ENCODE measurements at regions not wholly inside any gene's neighbourhood (a gene's known extent, or its start where the extent isn't known, plus 50 kb on each side); places are given as distances from the start of the nearest gene placed in this dataset.

- Histone ChIP-seq H3K9ac (ENCODE audit: insufficient read depth in 1 of 2, low read length in 2 of 2) (no peak overlapping the region), H3K4me3 (no peak overlapping the region), H3K27ac (ENCODE audit: low read depth in 1 of 2, low read length in 1 of 2) (no peak overlapping the region), H3K27me3 (ENCODE audit: control insufficient read depth in 3 of 3, insufficient read depth in 3 of 3, low read length in 2 of 3) (no peaks in the 10 kb centered on the region), H3K36me3 (ENCODE audit: control insufficient read depth in 4 of 4, insufficient read depth in 4 of 4, low read length in 4 of 4) (no peaks in the 10 kb centered on the region), H3K4me1 (ENCODE audit: control insufficient read depth in 5 of 5, insufficient read depth in 5 of 5, low read length in 5 of 5) (peaks cover 0 to 8% (median 0%) of the 10 kb centered on the region in 5 donors), H3K9me3 (ENCODE audit: control insufficient read depth in 4 of 4, insufficient read depth in 3 of 4, low read length in 3 of 4) (no peaks in the 10 kb centered on the region)
- DNase-seq (no peak), ATAC-seq (ENCODE audit: insufficient read depth, low FRiP score) (no peak)
- TF ChIP-seq, protein P1, sequence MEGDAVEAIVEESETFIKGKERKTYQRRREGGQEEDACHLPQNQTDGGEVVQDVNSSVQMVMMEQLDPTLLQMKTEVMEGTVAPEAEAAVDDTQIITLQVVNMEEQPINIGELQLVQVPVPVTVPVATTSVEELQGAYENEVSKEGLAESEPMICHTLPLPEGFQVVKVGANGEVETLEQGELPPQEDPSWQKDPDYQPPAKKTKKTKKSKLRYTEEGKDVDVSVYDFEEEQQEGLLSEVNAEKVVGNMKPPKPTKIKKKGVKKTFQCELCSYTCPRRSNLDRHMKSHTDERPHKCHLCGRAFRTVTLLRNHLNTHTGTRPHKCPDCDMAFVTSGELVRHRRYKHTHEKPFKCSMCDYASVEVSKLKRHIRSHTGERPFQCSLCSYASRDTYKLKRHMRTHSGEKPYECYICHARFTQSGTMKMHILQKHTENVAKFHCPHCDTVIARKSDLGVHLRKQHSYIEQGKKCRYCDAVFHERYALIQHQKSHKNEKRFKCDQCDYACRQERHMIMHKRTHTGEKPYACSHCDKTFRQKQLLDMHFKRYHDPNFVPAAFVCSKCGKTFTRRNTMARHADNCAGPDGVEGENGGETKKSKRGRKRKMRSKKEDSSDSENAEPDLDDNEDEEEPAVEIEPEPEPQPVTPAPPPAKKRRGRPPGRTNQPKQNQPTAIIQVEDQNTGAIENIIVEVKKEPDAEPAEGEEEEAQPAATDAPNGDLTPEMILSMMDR (IDR thresholded peaks at IDR 0.05; ENCODE audit: control extremely low read depth, extremely low read depth) = no peak
- 85 to 90% methylated on average over 7 of the region's 7 CpGs for WGBS, 2 donors
Measured at GRCh38 chr4:154019811-154020210, 230.9 kb upstream of the SFRP2 start.

DNA sequence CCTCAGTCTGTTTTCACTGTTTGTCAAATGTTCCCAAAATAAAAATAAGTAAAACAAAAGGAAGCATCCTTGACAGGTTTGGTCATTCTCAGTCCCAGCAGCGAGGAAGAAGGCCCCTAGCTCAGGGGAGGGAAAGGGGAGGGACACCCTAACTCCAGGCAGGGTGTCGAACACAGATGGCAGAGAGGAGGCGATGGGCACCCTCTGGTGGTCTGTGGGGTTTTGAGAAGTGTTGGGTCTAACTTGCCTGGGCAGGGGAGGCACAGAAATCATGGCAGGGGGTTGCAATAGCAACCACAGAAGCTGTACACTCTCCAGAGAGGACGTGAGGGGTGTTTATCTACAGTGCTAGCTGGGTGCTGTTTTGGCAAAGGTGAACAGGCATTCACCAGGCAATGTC, 229.8 kb upstream of the SFRP2 start:
- TF ChIP-seq, protein P1 (IDR thresholded peaks at IDR 0.05; ENCODE audit: control extremely low read depth, extremely low read depth) = no peak
- Histone ChIP-seq H3K27me3 (ENCODE audit: control insufficient read depth in 3 of 3, insufficient read depth in 3 of 3, low read length in 2 of 3) (no peaks in the 10 kb centered on the region), H3K9me3 (ENCODE audit: control insufficient read depth in 4 of 4, insufficient read depth in 3 of 4, low read length in 3 of 4) (no peaks in the 10 kb centered on the region), H3K36me3 (ENCODE audit: control insufficient read depth in 4 of 4, insufficient read depth in 4 of 4, low read length in 4 of 4) (no peaks in the 10 kb centered on the region), H3K9ac (ENCODE audit: insufficient read depth in 1 of 2, low read length in 2 of 2) (no peak overlapping the region), H3K4me1 (ENCODE audit: control insufficient read depth in 5 of 5, insufficient read depth in 5 of 5, low read length in 5 of 5) (peaks cover 0 to 16% (median 3%) of the 10 kb centered on the region in 5 donors), H3K27ac (ENCODE audit: low read depth in 1 of 2, low read length in 1 of 2) (no peak overlapping the region), H3K4me3 (no peak overlapping the region)
- no peak for ATAC-seq (ENCODE audit: insufficient read depth, low FRiP score)
- DNase-seq = no peak
- 42 to 64% methylated on average over 4 of the region's 4 CpGs for WGBS, 2 donors

DNA sequence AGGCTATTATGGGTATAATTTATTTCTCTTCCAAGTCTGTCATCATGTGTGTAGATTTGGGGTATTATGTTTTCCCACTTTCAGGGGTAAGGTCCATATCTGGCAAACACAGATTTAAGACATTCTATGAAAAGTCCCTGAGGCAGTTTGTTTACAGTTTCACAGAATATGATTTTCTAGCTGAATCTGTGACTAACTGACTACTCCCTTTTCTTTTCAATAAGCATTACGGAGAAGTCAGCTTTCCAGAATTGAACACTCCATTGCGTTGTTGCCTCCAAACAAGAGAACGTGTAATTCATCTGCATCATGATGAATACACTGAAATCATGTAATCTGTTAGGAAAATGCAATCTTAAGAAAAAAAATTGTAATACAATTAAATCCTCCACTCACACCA, 226.7 kb upstream of the SFRP2 start:
- H3K27me3 ChIP-seq (ENCODE audit: control insufficient read depth in 3 of 3, insufficient read depth in 3 of 3, low read length in 2 of 3) = no peaks in the 10 kb centered on the region
- DNase-seq (no peak), ATAC-seq (ENCODE audit: insufficient read depth, low FRiP score) (no peak)
- no peaks in the 10 kb centered on the region for H3K36me3 ChIP-seq (ENCODE audit: control insufficient read depth in 4 of 4, insufficient read depth in 4 of 4, low read length in 4 of 4)
- H3K4me1 ChIP-seq (ENCODE audit: control insufficient read depth in 5 of 5, insufficient read depth in 5 of 5, low read length in 5 of 5) = peaks cover 0 to 16% (median 3%) of the 10 kb centered on the region in 5 donors
- WGBS, 2 donors = 83 to 84% methylated on average over 3 of the region's 3 CpGs
- TF ChIP-seq, protein P1 (IDR thresholded peaks at IDR 0.05; ENCODE audit: control extremely low read depth, extremely low read depth) = no peak
- no peak overlapping the region for H3K9ac ChIP-seq (ENCODE audit: insufficient read depth in 1 of 2, low read length in 2 of 2)
- no peaks in the 10 kb centered on the region for H3K9me3 ChIP-seq (ENCODE audit: control insufficient read depth in 4 of 4, insufficient read depth in 3 of 4, low read length in 3 of 4)
- H3K4me3 ChIP-seq = no peak overlapping the region
- no peak overlapping the region for H3K27ac ChIP-seq (ENCODE audit: low read depth in 1 of 2, low read length in 1 of 2)
